ENCODE measurements at regions not wholly inside any gene's neighbourhood (a gene's known extent, or its start where the extent isn't known, plus 50 kb on each side); places are given as distances from the start of the nearest gene placed in this dataset.

DNA sequence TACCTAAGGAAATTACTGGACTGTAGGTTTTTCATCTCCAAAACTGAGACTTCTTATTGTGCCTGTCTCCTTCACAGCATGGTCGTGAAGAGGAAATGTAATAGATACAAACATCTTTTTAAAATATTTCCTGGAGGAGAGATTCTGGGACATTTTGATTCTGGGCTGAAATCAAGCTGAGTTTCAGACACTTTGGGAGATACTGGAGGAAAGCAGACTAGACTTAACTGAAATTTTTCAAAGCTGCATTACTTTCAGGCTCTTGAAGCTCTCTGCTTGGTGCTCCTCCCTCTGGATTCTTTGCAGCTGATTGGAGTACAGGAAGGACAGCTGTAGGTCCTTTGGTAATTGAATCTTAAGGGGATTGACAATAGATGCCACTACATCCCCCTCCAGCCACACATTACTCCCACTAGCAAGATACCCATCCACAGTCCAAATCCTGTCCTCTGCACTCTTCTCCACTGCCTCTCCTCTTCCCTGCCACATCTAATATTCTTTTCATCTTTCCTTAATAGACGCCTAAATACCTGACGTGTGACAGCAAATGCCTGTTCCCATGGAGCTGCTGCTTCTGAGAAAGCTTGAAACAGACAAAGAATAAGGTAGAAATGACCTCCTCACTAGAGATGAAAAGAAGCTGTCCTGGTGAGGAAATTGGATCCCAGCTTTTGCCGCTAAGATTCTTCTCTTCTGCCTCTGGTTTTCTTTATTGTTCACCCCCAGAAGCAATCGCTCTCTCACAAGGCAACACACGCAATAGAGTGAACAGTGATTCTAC lies 111.5 kb upstream of the PHYHIPL start:
- Mint-ChIP-seq H3K4me1 (ENCODE audit: low read depth) (no peaks in the 10 kb centered on the region), H3K9me3 (no peaks in the 10 kb centered on the region), H3K36me3 (ENCODE audit: low read depth) (no peaks in the 10 kb centered on the region), H3K27ac (no peak overlapping the region), H3K27me3 (ENCODE audit: insufficient read depth) (no peaks in the 10 kb centered on the region; the same call in 1 of the 2 replicates), H3K4me3 (no peak overlapping the region)
- TF ChIP-seq, protein P1, sequence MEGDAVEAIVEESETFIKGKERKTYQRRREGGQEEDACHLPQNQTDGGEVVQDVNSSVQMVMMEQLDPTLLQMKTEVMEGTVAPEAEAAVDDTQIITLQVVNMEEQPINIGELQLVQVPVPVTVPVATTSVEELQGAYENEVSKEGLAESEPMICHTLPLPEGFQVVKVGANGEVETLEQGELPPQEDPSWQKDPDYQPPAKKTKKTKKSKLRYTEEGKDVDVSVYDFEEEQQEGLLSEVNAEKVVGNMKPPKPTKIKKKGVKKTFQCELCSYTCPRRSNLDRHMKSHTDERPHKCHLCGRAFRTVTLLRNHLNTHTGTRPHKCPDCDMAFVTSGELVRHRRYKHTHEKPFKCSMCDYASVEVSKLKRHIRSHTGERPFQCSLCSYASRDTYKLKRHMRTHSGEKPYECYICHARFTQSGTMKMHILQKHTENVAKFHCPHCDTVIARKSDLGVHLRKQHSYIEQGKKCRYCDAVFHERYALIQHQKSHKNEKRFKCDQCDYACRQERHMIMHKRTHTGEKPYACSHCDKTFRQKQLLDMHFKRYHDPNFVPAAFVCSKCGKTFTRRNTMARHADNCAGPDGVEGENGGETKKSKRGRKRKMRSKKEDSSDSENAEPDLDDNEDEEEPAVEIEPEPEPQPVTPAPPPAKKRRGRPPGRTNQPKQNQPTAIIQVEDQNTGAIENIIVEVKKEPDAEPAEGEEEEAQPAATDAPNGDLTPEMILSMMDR (IDR thresholded peaks at IDR 0.05), result no peak
- no peak for DNase-seq

DNA sequence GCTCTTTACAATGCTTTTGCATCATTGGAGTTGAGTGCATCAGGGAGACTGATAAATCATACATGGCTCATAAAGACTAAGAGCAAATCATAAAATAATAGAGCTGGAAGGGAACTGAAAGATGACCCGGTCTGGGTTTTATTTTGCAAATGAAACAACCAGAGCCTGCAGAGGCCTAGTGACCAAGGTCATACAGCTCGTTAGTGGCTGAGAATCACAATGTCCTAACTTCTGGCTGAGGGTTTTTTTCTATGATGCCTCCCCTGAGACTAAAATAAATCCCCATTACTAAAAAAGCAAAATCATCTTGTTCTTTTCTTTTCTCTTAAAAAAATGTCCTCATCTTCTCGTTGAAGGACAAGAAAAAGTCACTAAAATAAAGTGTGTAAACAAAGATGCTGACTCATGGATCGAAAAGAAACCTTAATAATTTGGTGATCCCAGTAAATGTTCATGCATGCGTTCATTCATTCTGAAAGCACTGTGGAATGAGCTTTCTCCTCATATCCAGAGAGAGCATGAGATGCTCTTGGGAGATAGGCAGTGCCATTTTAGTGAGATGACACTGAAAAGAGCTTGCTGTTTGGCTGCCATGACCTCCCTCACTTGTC lies 107.8 kb upstream of the PHYHIPL start:
- Mint-ChIP-seq H3K27ac (no peak overlapping the region), H3K36me3 (ENCODE audit: low read depth) (no peaks in the 10 kb centered on the region), H3K4me1 (ENCODE audit: low read depth) (no peaks in the 10 kb centered on the region), H3K4me3 (no peak overlapping the region), H3K27me3 (ENCODE audit: insufficient read depth) (no peaks in the 10 kb centered on the region; the same call in 1 of the 2 replicates), H3K9me3 (no peaks in the 10 kb centered on the region)
- TF ChIP-seq, protein P1 (IDR thresholded peaks at IDR 0.05), result no peak
- no peak for DNase-seq

DNA sequence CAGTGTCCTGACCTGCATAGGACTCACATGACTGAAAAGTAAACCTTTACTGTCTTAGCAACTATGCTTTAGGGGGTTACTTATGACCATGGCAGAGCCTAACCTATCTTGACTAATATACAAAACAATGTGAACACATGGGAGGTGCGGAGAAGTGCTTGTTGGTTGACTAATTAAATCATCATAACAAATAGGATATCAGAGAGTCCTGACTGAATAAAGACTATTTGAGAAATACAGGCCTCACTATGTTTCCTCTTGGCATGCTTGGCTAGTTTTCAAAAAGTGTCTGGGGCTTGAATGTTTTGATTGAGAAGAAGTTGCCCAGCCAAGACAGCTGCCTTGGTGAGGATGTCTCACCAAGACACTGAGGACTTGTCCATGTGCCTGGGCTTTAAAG lies 104.4 kb upstream of the PHYHIPL start:
- TF ChIP-seq, protein P1 (IDR thresholded peaks at IDR 0.05), result no peak
- H3K27ac Mint-ChIP-seq, result no peak overlapping the region
- H3K4me3 Mint-ChIP-seq, result no peak overlapping the region
- no peak for DNase-seq
- no peaks in the 10 kb centered on the region for H3K9me3 Mint-ChIP-seq
- no peaks in the 10 kb centered on the region for H3K36me3 Mint-ChIP-seq (ENCODE audit: low read depth)
- no peaks in the 10 kb centered on the region for H3K4me1 Mint-ChIP-seq (ENCODE audit: low read depth)
- no peaks in the 10 kb centered on the region; the same call in 1 of the 2 replicates for H3K27me3 Mint-ChIP-seq (ENCODE audit: insufficient read depth)

DNA sequence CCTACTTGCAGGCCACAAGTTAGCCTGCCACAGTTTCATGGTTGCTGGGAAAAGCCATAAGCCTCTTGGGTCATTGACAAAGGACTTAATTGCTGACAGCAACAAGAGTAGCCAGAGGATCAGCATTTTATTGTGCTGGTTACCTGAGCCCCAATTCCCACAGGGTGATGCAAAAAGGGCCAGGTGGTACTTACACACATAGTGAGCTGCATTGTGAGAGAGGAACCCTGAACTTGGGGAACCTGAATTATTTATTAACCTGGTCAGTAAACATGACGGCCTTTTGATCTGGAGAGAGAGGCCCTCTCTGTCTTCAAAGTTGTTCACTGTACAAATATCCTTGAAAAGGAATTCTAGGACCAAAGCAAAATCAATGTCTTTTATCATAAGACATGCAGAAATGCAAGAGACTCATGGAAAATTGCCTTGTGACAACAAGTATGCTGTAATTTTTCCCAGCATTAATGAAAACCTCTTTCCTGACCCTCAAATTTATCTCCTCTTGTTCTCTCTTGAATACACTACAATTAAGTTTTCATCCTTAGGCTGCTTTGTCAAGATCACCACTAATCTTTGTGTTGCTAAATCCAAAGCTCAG lies 102.9 kb upstream of the PHYHIPL start:
- Mint-ChIP-seq H3K9me3 (no peaks in the 10 kb centered on the region), H3K4me1 (ENCODE audit: low read depth) (peaks cover 3% of the 10 kb centered on the region), H3K4me3 (no peak overlapping the region), H3K36me3 (ENCODE audit: low read depth) (no peaks in the 10 kb centered on the region), H3K27ac (no peak overlapping the region), H3K27me3 (ENCODE audit: insufficient read depth) (no peaks in the 10 kb centered on the region; the same call in 1 of the 2 replicates)
- TF ChIP-seq, protein P1 (IDR thresholded peaks at IDR 0.05), result no peak
- DNase-seq, result no peak

DNA sequence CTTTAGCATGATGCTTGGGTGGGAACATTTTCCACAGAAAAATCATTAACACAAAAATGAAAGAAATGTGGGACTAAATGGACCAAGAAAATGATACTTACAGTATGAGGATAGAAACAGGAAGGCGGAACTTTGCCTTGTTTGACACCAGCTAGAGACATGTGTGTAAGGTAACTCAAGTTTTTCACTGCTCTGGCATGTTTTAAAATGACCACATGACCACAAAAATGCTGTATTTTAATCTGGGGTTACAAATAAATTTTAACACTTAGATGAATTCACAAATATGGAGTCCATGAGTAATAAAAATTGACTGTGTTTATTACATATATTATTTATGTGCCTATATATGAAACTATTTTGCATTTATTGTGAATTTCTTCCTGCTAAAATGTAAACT lies 100.9 kb upstream of the PHYHIPL start:
- no peak overlapping the region for H3K27ac Mint-ChIP-seq
- TF ChIP-seq, protein P1 (IDR thresholded peaks at IDR 0.05), result no peak
- H3K27me3 Mint-ChIP-seq (ENCODE audit: insufficient read depth), result no peaks in the 10 kb centered on the region; the same call in 1 of the 2 replicates
- no peak for DNase-seq
- H3K4me1 Mint-ChIP-seq (ENCODE audit: low read depth), result peaks cover 21% of the 10 kb centered on the region
- H3K36me3 Mint-ChIP-seq (ENCODE audit: low read depth), result no peaks in the 10 kb centered on the region
- H3K4me3 Mint-ChIP-seq, result no peak overlapping the region
- H3K9me3 Mint-ChIP-seq, result no peaks in the 10 kb centered on the region

Measured in HFFc6 (cell line).